OCI-LY7 (cell line): ENCODE measurements at regions not wholly inside any gene's neighbourhood (a gene's known extent, or its start where the extent isn't known, plus 50 kb on each side); places are given as distances from the start of the nearest gene placed in this dataset.

ENCODE experiments used
- BruUV-seq: library from RNA; stranded (reverse); fragments of 400-500 nt; replicated peaks from 2 replicates; lab custom pipeline; 2021; lab: Mats Ljungman, UMichigan
- CTCF ChIA-PET: fragments of 300-600 bp; sonication (Branson Sonifier 250); formaldehyde crosslinking; loops from one replicate; lab custom pipeline; 2022; ENCODE audit warnings: antibody characterized with exemption; ENCODE audit not compliant: unreplicated experiment; lab: Charles Lee
- POLR2A ChIA-PET: fragments of 300-600 bp; sonication (Branson Sonifier 250); formaldehyde crosslinking; loops from one replicate; lab custom pipeline; 2022; ENCODE audit warnings: antibody characterized with exemption; lab: Charles Lee
- DNase-seq: peaks from one replicate; pipeline ENCODE4 v3.0.0-alpha.2; 2015; ENCODE audit warnings: low spot score
- H2AFZ ChIP-seq: fragments of 200-600 bp; sonication (generic), shearing (Covaris generic); 2 replicates; pipeline ENCODE4 v1.6.1; 2014; ENCODE audit warnings: mild to moderate bottlenecking, antibody characterized with exemption, low read length, moderate library complexity
- H3K27ac ChIP-seq: fragments of 200-600 bp; sonication (generic); 2 replicates; pipeline ENCODE4 v1.5.1; 2014; ENCODE audit warnings: mixed run types, low read depth, mild to moderate bottlenecking, moderate library complexity, low read length, inconsistent platforms; ENCODE audit not compliant: poor library complexity, severe bottlenecking
- H3K36me3 ChIP-seq: fragments of 200-600 bp; sonication (generic); 2 replicates; pipeline ENCODE4 v1.6.1; 2014; ENCODE audit warnings: mild to moderate bottlenecking, antibody characterized with exemption, low read length, moderate library complexity, mixed read lengths; ENCODE audit not compliant: insufficient read depth
- H3K4me1 ChIP-seq: fragments of 200-600 bp; sonication (generic); 2 replicates; pipeline ENCODE4 v1.5.1; 2014; ENCODE audit warnings: mild to moderate bottlenecking, low read length; ENCODE audit not compliant: insufficient read depth, poor library complexity, severe bottlenecking
- H3K4me2 ChIP-seq: fragments of 200-600 bp; sonication (generic); 2 replicates; pipeline ENCODE4 v1.6.1; 2014; ENCODE audit warnings: mild to moderate bottlenecking, low read length
- H3K4me3 ChIP-seq: fragments of 200-600 bp; sonication (generic); 2 replicates; pipeline ENCODE4 v1.5.1; 2014; ENCODE audit warnings: mild to moderate bottlenecking, low read depth, low read length; ENCODE audit not compliant: poor library complexity, severe bottlenecking
- H3K79me2 ChIP-seq: fragments of 200-600 bp; sonication (generic); 2 replicates; pipeline ENCODE4 v1.6.1; 2016; ENCODE audit warnings: low read depth, mild to moderate bottlenecking, low read length, moderate library complexity, mixed read lengths; ENCODE audit not compliant: insufficient read depth
- H3K9me2 ChIP-seq: fragments of 200-600 bp; sonication (generic); 2 replicates; pipeline ENCODE4 v1.6.1; 2016; ENCODE audit warnings: mild to moderate bottlenecking, low read length, mixed read lengths; ENCODE audit not compliant: insufficient read depth
- H3K9me3 ChIP-seq: fragments of 200-600 bp; sonication (generic); 2 replicates; pipeline ENCODE4 v1.6.1; 2014; ENCODE audit warnings: mild to moderate bottlenecking, mixed run types, low read length, mixed read lengths
- H4K20me1 ChIP-seq: fragments of 200-600 bp; sonication (generic); 2 replicates; pipeline ENCODE4 v1.6.1; 2014; ENCODE audit warnings: mild to moderate bottlenecking, antibody characterized with exemption, low read length, moderate library complexity, mixed read lengths; ENCODE audit not compliant: insufficient read depth
- CTCF ChIP-seq: fragments of 200-600 bp; sonication (generic); conservative IDR thresholded peaks from 2 replicates; pipeline ENCODE4 v1.5.1; 2014; ENCODE audit warnings: mild to moderate bottlenecking, antibody characterized with exemption, low read length, moderate library complexity, mixed read lengths
- EZH2phosphoT487 ChIP-seq: fragments of 200-600 bp; sonication (generic); IDR thresholded peaks from 2 replicates; pipeline ENCODE4 v1.6.1; 2018; ENCODE audit warnings: low read depth, borderline replicate concordance, mild to moderate bottlenecking, mixed run types, antibody characterized with exemption, low read length, moderate library complexity, mixed read lengths
- intact Hi-C: fragments of 100-400 bp; cut with micrococcal nuclease; formaldehyde crosslinking; loops from one replicate; pipeline ENCODE4 v1.10.0; 2022; ENCODE audit not compliant: unreplicated experiment

GRCh38 chr1:90544356-90544755 lies 172.7 kb downstream of the BARHL2 start:
- H3K27ac ChIP-seq = no peak overlapping the region
- H2AFZ ChIP-seq = no peak overlapping the region
- ChIA-PET POLR2A (no interaction called here), CTCF (no interaction called here)
- BruUV-seq = no TSS peak
- no peaks in the 10 kb centered on the region for H3K9me2 ChIP-seq
- no peak overlapping the region for H3K4me2 ChIP-seq
- H3K79me2 ChIP-seq = no peaks in the 10 kb centered on the region
- no peaks in the 10 kb centered on the region for H3K36me3 ChIP-seq
- no peak for DNase-seq
- intact Hi-C loops = no loop called here
- no peak overlapping the region for H3K4me3 ChIP-seq
- TF ChIP-seq CTCF = no peak
- no peak for TF ChIP-seq EZH2phosphoT487
- no peaks in the 10 kb centered on the region for H3K4me1 ChIP-seq
- H4K20me1 ChIP-seq = no peaks in the 10 kb centered on the region
- H3K9me3 ChIP-seq = no peaks in the 10 kb centered on the region

DNA sequence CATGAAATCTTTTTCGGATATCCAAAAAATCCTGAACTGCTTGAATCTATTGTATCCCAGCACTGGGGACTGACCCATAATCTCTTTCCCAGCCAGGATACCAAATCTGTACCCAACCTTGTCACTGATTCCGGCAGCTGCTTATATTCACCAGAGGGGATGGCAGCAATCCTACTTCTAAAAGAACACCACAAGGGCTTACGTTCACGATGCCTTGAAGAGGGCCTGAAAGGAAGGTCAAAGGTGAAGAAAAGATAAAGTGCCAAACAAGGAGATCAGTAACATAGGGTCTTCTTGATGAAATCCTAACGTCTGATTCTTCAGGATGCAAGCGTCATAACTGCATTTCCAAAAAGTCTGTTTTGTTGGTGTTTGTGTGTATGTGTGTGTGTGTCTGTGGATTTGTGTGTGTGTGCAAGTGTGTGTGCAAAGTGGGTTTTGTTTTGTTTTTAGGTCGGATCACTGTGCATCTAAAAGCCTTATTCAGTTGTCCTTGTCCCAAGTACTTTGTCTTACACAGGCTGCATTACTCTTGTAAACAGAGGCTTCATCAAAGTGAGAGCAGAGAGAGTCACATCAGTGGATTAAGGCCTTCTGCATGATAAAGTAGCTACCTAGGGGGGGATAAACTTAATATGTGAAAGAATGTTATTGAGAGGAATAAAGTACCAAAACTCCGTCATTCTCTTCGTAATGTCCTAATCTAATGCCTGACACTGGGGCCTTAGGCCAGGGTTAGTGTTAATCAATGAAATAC lies 179.3 kb downstream of the BARHL2 start:
- Histone ChIP-seq H3K9me2 (no peaks in the 10 kb centered on the region), H3K9me3 (no peaks in the 10 kb centered on the region), H3K79me2 (no peaks in the 10 kb centered on the region), H3K36me3 (no peaks in the 10 kb centered on the region), H2AFZ (no peak overlapping the region), H3K4me2 (no peak overlapping the region), H3K27ac (no peak overlapping the region), H3K4me3 (no peak overlapping the region), H4K20me1 (no peaks in the 10 kb centered on the region), H3K4me1 (no peaks in the 10 kb centered on the region)
- no peak for TF ChIP-seq CTCF
- no peak for TF ChIP-seq EZH2phosphoT487
- ChIA-PET CTCF (no interaction called here), POLR2A (interaction anchor here (1.0 kb wide), 1 partner anchor 11 kb away, joined by 5 read pairs; no protein-coding TSS in a partner anchor)
- intact Hi-C loops = no loop called here
- no TSS peak for BruUV-seq
- DNase-seq = no peak

DNA sequence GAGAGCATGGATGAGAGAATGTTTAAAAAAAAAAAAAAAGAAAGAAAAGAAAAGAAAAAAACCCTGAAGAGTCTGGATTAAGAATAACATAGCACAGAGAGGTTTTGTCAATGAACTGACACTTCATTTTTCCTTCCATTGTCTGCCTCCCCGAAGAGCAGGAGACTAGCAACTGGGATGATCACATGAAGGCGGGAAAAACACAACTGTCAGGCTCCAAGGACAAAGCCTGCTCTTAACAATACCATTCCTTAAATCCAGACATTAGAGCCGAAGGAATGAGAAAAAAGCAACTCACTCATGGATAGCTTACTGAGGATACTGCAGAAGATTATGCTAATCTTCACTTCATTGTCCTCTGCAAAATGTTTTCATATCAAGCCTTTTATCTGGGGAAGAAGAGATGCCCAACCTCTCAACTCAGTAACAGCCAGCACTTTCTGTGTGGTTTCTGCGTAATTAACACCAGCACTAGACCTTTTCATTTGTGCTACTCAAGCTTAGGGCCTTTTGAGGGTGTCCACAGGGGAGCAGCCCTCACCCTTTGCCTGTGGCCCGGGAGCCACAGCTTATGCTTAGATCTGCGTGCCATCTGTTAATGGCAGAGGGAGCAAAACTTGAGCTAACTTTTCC lies 182.3 kb downstream of the BARHL2 start:
- H3K4me1 ChIP-seq = no peaks in the 10 kb centered on the region
- H3K27ac ChIP-seq = no peak overlapping the region
- H3K9me3 ChIP-seq = no peaks in the 10 kb centered on the region
- no peaks in the 10 kb centered on the region for H4K20me1 ChIP-seq
- H3K79me2 ChIP-seq = no peaks in the 10 kb centered on the region
- no peaks in the 10 kb centered on the region for H3K9me2 ChIP-seq
- DNase-seq = no peak
- no peak overlapping the region for H2AFZ ChIP-seq
- BruUV-seq = no TSS peak
- H3K36me3 ChIP-seq = no peaks in the 10 kb centered on the region
- TF ChIP-seq CTCF (no peak), EZH2phosphoT487 (no peak)
- no peak overlapping the region for H3K4me3 ChIP-seq
- no peak overlapping the region for H3K4me2 ChIP-seq
- ChIA-PET POLR2A (interaction anchor here (0.6 to 0.7 kb wide), 2 partner anchors 48 to 59 kb away, joined by 3 to 7 read pairs; no protein-coding TSS in a partner anchor), CTCF (no interaction called here)
- intact Hi-C loops = no loop called here
